Cardiac fibroblast (primary cell): ENCODE measurements at regions not wholly inside any gene's neighbourhood (a gene's known extent, or its start where the extent isn't known, plus 50 kb on each side); places are given as distances from the start of the nearest gene placed in this dataset.

Source experiments
- DNase-seq, 2 donors: peaks; one replicate each; pipeline versions ENCODE4 v3.0.0 to v3.0.0-alpha.2; 2010; ENCODE audit warnings: low read depth in 2 of 2
- H3K4me3 ChIP-seq, 2 donors: replicated peaks in 1 of 2; 1 replicate in 1 of 2; 2 replicates in 1 of 2; pipeline ENCODE4 v1.5.1; 2011; ENCODE audit warnings: low read depth in 2 of 2, low read length in 2 of 2, mild to moderate bottlenecking in 2 of 2, moderate library complexity in 1 of 2
- CTCF ChIP-seq: IDR thresholded peaks from one replicate; pipeline ENCODE4 v1.5.1; 2011; ENCODE audit warnings: low read depth, mild to moderate bottlenecking, low read length, inconsistent platforms

- no peak for TF ChIP-seq CTCF
- H3K4me3 ChIP-seq, result no peak overlapping the region
- DNase-seq, result no peak
These were observed 452.5 kb upstream of the SALL3 start for GRCh38 chr18:78526923-78527711.

- no peak overlapping the region for H3K4me3 ChIP-seq
- DNase-seq, result no peak
- TF ChIP-seq CTCF, result no peak
These were observed 451.6 kb upstream of the SALL3 start for GRCh38 chr18:78527984-78528383.

GRCh38 chr18:78528411-78529258 lies 451.0 kb upstream of the SALL3 start:
- H3K4me3 ChIP-seq, result no peak overlapping the region
- DNase-seq, result no peak
- no peak for TF ChIP-seq CTCF

- no peak overlapping the region for H3K4me3 ChIP-seq
- no peak for TF ChIP-seq CTCF
- DNase-seq, result no peak
These were observed 448.0 kb upstream of the SALL3 start for GRCh38 chr18:78531637-78532036.

- H3K4me3 ChIP-seq, result no peak overlapping the region
- no peak for DNase-seq
- TF ChIP-seq CTCF, result no peak
These were observed 440.8 kb upstream of the SALL3 start for GRCh38 chr18:78538669-78539440.

GRCh38 chr18:78540636-78541529 lies 438.7 kb upstream of the SALL3 start:
- H3K4me3 ChIP-seq, result no peak overlapping the region
- TF ChIP-seq CTCF, result no peak
- DNase-seq, result no peak
